ACC112 (cell line): ENCODE measurements at regions not wholly inside any gene's neighbourhood (a gene's known extent, or its start where the extent isn't known, plus 50 kb on each side); places are given as distances from the start of the nearest gene placed in this dataset.

Experiments used
- H2AFZ ChIP-seq: fragments of 200-600 bp; sonication (generic); one replicate; pipeline ENCODE4 v1.6.0; 2017; ENCODE audit warnings: antibody characterized with exemption, low read length; ENCODE audit not compliant: unreplicated experiment
- H3K27ac ChIP-seq: fragments of 200-600 bp; sonication (generic); 2 replicates; pipeline ENCODE4 v1.5.1; 2014; ENCODE audit warnings: low read depth, mild to moderate bottlenecking, antibody characterized with exemption, low read length, moderate library complexity
- H3K27me3 ChIP-seq: fragments of 200-600 bp; sonication (generic); 2 replicates; pipeline ENCODE4 v1.6.1; 2014; ENCODE audit warnings: mild to moderate bottlenecking, antibody characterized with exemption, low read length, moderate library complexity, mixed read lengths; ENCODE audit not compliant: insufficient read depth
- H3K36me3 ChIP-seq: fragments of 200-600 bp; sonication (generic); 2 replicates; pipeline ENCODE4 v1.6.1; 2016; ENCODE audit warnings: mild to moderate bottlenecking, antibody characterized with exemption, low read length, moderate library complexity, mixed read lengths; ENCODE audit not compliant: insufficient read depth
- H3K4me1 ChIP-seq: fragments of 200-600 bp; sonication (generic); one replicate; pipeline ENCODE4 v1.6.1; 2016; ENCODE audit warnings: low read length, mixed read lengths; ENCODE audit not compliant: insufficient read depth, unreplicated experiment, control insufficient read depth
- H3K4me3 ChIP-seq: fragments of 200-600 bp; sonication (generic); 2 replicates; pipeline ENCODE4 v1.5.1; 2014; ENCODE audit warnings: mild to moderate bottlenecking, low read depth, low read length
- H3K79me2 ChIP-seq: fragments of 200-600 bp; sonication (generic); one replicate; pipeline ENCODE4 v1.6.0; 2016; ENCODE audit warnings: low read length; ENCODE audit not compliant: control insufficient read depth, unreplicated experiment, insufficient read depth

GRCh38 chr1:37085393-37085792 lies 51.1 kb upstream of the GRIK3 start:
- Histone ChIP-seq H3K4me3 (no peak overlapping the region), H2AFZ (no peak overlapping the region), H3K27me3 (no peaks in the 10 kb centered on the region), H3K36me3 (no peaks in the 10 kb centered on the region), H3K27ac (no peak overlapping the region), H3K4me1 (no peaks in the 10 kb centered on the region), H3K79me2 (no peaks in the 10 kb centered on the region)

GRCh38 chr1:37089750-37090149 lies 55.4 kb upstream of the GRIK3 start:
- H3K27me3 ChIP-seq, result no peaks in the 10 kb centered on the region
- H3K4me1 ChIP-seq, result no peaks in the 10 kb centered on the region
- no peak overlapping the region for H2AFZ ChIP-seq
- no peak overlapping the region for H3K27ac ChIP-seq
- H3K4me3 ChIP-seq, result no peak overlapping the region
- no peaks in the 10 kb centered on the region for H3K79me2 ChIP-seq
- H3K36me3 ChIP-seq, result no peaks in the 10 kb centered on the region

GRCh38 chr1:37090671-37091070 lies 56.4 kb upstream of the GRIK3 start:
- no peaks in the 10 kb centered on the region for H3K79me2 ChIP-seq
- no peaks in the 10 kb centered on the region for H3K27me3 ChIP-seq
- no peak overlapping the region for H3K27ac ChIP-seq
- H3K36me3 ChIP-seq, result no peaks in the 10 kb centered on the region
- no peak overlapping the region for H3K4me3 ChIP-seq
- no peaks in the 10 kb centered on the region for H3K4me1 ChIP-seq
- H2AFZ ChIP-seq, result no peak overlapping the region

GRCh38 chr1:37092937-37093336 lies 58.6 kb upstream of the GRIK3 start:
- no peaks in the 10 kb centered on the region for H3K79me2 ChIP-seq
- H3K27ac ChIP-seq, result no peak overlapping the region
- no peaks in the 10 kb centered on the region for H3K27me3 ChIP-seq
- H2AFZ ChIP-seq, result no peak overlapping the region
- no peaks in the 10 kb centered on the region for H3K4me1 ChIP-seq
- H3K4me3 ChIP-seq, result no peak overlapping the region
- no peaks in the 10 kb centered on the region for H3K36me3 ChIP-seq

GRCh38 chr1:37094302-37094701 lies 60.0 kb upstream of the GRIK3 start:
- H3K79me2 ChIP-seq, result no peaks in the 10 kb centered on the region
- no peak overlapping the region for H3K27ac ChIP-seq
- no peak overlapping the region for H2AFZ ChIP-seq
- no peaks in the 10 kb centered on the region for H3K27me3 ChIP-seq
- H3K36me3 ChIP-seq, result no peaks in the 10 kb centered on the region
- no peak overlapping the region for H3K4me3 ChIP-seq
- no peaks in the 10 kb centered on the region for H3K4me1 ChIP-seq

- H3K36me3 ChIP-seq, result no peaks in the 10 kb centered on the region
- no peak overlapping the region for H3K4me3 ChIP-seq
- H3K79me2 ChIP-seq, result no peaks in the 10 kb centered on the region
- H3K27ac ChIP-seq, result no peak overlapping the region
- no peak overlapping the region for H2AFZ ChIP-seq
- H3K27me3 ChIP-seq, result no peaks in the 10 kb centered on the region
- H3K4me1 ChIP-seq, result no peaks in the 10 kb centered on the region
These were observed 62.2 kb upstream of the GRIK3 start for GRCh38 chr1:37096523-37096922.

- H3K27ac ChIP-seq, result no peak overlapping the region
- H3K27me3 ChIP-seq, result no peaks in the 10 kb centered on the region
- no peaks in the 10 kb centered on the region for H3K4me1 ChIP-seq
- H2AFZ ChIP-seq, result no peak overlapping the region
- no peaks in the 10 kb centered on the region for H3K79me2 ChIP-seq
- H3K4me3 ChIP-seq, result no peak overlapping the region
- H3K36me3 ChIP-seq, result no peaks in the 10 kb centered on the region
These were observed 63.4 kb upstream of the GRIK3 start for GRCh38 chr1:37097731-37098130.

- H3K36me3 ChIP-seq, result no peaks in the 10 kb centered on the region
- H3K79me2 ChIP-seq, result no peaks in the 10 kb centered on the region
- no peaks in the 10 kb centered on the region for H3K4me1 ChIP-seq
- H3K27ac ChIP-seq, result no peak overlapping the region
- no peaks in the 10 kb centered on the region for H3K27me3 ChIP-seq
- H2AFZ ChIP-seq, result no peak overlapping the region
- H3K4me3 ChIP-seq, result no peak overlapping the region
These were observed 63.9 kb upstream of the GRIK3 start for GRCh38 chr1:37098237-37098636.

- no peaks in the 10 kb centered on the region for H3K4me1 ChIP-seq
- H3K79me2 ChIP-seq, result no peaks in the 10 kb centered on the region
- no peaks in the 10 kb centered on the region for H3K27me3 ChIP-seq
- H3K27ac ChIP-seq, result no peak overlapping the region
- H3K4me3 ChIP-seq, result no peak overlapping the region
- no peak overlapping the region for H2AFZ ChIP-seq
- no peaks in the 10 kb centered on the region for H3K36me3 ChIP-seq
These were observed 66.0 kb upstream of the GRIK3 start for GRCh38 chr1:37100310-37100709.

GRCh38 chr1:37102656-37103382 lies 68.5 kb upstream of the GRIK3 start:
- H3K4me3 ChIP-seq, result no peak overlapping the region
- no peaks in the 10 kb centered on the region for H3K36me3 ChIP-seq
- H2AFZ ChIP-seq, result no peak overlapping the region
- no peaks in the 10 kb centered on the region for H3K79me2 ChIP-seq
- H3K27ac ChIP-seq, result no peak overlapping the region
- H3K27me3 ChIP-seq, result no peaks in the 10 kb centered on the region
- H3K4me1 ChIP-seq, result no peaks in the 10 kb centered on the region

- H3K4me3 ChIP-seq, result no peak overlapping the region
- no peak overlapping the region for H3K27ac ChIP-seq
- H2AFZ ChIP-seq, result no peak overlapping the region
- H3K4me1 ChIP-seq, result no peaks in the 10 kb centered on the region
- no peaks in the 10 kb centered on the region for H3K27me3 ChIP-seq
- no peaks in the 10 kb centered on the region for H3K36me3 ChIP-seq
- H3K79me2 ChIP-seq, result no peaks in the 10 kb centered on the region
These were observed 71.6 kb upstream of the GRIK3 start for GRCh38 chr1:37105911-37106310.
